GM21717 (cell line): ENCODE measurements at regions not wholly inside any gene's neighbourhood (a gene's known extent, or its start where the extent isn't known, plus 50 kb on each side); places are given as distances from the start of the nearest gene placed in this dataset.
"Not testable (repeated sequence)": the region's sequence is repeated elsewhere in the genome, so short reads cannot be mapped to it uniquely, and the experiment has no call there.

Experiments used
- ATAC-seq: cut with Tn5 transposase; IDR thresholded peaks from one replicate; pipeline ENCODE4 v1.9.1; 2021; ENCODE audit warnings: mild to moderate bottlenecking, moderate library complexity; ENCODE audit not compliant: unreplicated experiment

DNA sequence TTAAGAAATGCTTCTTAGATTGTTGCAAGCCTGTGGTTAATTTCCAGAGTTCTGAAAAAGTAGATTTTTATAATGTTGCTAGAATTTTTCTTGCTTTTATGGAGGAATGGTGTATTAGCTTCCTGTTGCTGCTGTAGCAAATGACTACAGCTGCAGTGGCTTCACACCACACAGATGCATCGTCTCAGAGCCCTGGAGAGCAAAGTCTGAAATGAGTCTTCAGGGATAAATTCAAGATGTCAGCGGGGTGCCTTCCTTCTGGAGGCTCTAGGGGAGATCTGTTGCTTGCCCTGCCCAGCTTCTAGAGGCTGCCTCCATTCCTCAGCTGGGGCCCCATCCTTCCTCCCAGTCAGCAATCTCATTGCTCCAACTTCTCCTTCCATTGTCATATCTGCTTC is 187.8 kb downstream of the ZNF516 start:
- ATAC-seq = no peak

DNA sequence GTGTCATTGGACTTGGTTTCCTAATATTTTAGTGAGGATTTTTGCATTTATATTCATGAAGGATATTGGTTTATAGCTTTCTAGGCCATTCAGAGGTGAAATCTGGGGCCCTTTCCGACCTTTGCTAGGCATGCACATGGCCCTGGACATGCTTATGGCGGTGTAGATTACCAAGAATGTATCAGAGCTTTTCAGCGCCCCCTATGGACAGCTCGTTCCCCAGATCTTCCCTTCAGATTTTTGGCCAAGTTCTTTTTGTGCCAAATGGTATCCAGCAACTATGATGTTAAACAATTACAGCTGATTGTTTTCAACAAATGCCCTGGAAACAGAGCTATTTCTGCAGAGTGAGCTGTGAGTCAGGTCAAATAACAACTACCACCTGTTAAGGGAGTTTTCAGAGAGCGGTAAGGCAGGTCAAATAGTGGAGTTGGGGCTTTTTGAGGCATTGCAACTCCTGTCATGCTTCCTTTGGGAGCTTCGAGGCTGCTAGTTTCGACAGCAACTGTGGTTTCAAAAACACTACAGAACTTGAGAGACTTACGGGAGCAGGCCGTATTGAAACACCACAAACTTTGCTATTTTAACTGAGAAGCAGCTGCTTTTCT is 188.3 kb downstream of the ZNF516 start:
- no peak for ATAC-seq

DNA sequence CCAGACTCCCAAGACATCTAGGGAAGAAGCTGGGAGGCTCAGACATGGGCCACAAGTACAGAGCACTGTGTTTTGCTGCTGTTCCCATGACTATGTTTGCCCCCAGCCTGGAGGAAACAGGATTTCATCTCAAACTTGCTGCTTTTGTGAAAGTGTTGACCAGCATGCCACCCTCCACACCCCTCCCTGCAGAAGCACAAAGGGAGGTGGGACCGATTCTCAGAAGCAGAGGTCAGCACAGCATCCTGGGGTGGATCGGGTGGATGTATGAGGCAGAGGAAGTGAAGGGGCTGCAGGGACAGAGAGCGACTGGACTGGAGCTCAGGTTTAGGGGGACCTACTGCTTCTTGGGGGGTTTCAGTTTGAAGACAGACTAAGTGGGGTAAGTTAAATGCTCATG is 209.2 kb downstream of the ZNF516 start:
- no peak for ATAC-seq

DNA sequence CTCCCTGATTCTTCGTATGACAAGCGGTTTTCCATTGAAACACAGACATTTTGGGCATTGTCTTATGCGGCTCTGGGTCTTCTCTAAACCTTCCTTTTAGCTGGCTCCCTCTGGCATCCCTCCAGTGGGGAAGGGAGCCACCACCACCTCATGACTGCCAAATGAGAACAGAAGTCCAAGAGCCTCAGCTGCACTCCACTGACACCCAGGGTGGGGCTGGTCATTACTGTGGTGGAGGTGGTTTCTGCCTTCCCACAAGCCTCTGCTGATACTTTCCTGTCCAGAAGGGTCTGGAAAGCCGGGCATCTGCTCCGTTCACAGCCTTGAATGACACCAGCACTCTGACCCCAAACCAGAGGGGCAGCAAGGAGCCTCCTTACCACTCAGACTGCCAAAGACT is 213.5 kb downstream of the ZNF516 start:
- no peak for ATAC-seq

DNA sequence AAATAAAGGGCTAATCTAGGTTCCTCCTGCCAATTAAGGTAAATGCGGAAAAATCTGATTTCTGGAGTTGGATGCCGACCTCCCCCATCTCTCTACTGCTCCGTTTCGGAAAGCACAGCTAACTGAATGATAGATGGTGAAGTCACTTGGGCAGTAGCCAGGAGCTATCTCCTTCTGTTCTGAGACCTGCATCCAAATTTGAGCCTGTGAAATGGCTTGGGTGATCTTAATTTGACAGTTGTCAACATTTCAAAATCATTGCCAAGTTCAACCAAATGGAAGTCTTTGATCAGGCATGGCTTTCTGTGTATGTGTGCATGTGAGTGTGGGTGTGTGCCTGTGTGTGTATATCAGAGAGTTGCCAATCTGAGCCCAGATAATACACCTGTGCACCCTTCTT is 217.2 kb downstream of the ZNF516 start:
- ATAC-seq = no peak

DNA sequence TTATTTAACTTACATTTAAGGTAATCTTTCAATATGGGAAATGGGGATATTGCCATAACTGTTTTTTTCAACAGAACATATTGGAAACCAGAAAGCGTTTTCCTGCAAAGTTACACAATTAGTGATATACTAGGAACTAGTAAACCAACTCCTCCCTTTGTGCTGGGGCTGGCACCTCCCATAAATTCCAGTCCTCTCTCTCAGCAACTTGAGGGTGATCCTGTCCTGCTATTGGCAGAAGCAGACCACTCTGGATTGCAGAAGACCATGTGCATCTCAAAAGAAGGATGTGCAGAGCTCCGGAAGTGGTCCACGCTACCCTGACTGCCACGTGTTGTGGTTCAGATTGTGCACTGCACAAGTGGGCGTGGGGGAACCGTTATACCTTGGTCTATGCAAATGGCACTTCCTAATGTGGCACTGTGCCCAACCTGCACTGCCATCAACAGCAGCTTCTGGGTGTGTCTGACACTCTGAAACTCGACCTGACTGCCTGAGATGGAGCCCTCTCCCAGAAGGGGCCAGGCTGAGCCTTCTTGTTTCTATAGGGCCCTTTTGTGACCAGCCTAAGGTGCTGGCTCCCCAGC is 219.2 kb downstream of the ZNF516 start:
- ATAC-seq = no peak

DNA sequence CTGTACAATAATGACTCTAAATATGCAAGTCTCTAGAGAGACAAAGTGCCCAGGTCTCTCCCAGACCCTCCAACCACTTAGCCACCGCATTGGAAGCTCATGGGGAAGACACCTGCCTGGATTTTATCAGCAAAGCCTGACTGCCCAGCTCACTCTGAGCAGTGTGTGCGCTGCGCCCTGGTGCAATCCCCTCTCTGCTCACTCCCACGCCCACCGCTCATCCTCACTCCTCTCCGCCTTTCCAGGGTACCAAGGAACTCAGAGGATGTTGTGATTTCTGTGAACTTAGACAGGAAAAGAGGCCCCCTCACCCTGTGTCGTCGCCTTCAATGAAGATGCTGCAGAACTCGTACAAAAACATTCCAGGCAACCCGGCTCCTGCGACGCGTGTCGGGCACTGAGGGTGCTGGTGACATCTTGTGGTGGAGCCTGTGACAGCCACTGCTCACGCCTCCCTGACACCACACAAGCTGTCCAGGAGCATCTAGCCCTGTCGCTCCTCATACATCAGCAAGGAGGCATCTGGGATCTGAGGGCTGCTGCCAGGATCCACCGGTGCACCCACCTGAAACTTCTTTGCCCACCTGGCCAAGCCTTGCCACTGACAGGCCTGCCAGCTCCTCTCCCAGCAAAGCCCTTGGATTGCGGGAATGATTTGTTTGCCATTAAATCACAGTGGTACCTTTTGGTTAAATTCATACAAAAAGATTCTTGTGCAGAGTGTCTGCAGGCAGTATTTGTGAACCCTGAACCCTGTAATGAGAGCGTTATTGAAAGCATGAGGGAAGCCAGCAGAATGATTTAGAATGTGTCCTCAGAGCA is 220.4 kb downstream of the ZNF516 start:
- ATAC-seq = no peak

DNA sequence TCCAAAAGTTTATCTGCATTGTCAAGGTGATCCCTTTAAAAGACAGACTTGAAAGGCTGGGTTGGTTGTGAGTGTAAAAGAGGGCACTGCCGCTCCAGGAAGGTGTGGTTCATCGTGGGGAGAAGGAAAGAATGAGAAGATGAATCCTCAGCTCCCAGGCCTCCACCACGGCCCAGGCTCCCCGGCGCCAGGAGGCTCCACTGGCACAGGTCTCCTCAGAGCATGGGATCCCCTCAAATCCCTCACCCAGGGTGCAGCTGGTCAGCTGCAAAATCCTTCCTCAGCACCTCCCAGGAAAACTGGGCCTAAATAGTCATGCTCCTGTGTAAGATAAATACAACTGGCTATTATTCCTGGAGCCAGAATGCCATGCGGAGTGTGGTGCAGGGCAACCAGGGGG is 221.1 kb downstream of the ZNF516 start:
- ATAC-seq = no peak

DNA sequence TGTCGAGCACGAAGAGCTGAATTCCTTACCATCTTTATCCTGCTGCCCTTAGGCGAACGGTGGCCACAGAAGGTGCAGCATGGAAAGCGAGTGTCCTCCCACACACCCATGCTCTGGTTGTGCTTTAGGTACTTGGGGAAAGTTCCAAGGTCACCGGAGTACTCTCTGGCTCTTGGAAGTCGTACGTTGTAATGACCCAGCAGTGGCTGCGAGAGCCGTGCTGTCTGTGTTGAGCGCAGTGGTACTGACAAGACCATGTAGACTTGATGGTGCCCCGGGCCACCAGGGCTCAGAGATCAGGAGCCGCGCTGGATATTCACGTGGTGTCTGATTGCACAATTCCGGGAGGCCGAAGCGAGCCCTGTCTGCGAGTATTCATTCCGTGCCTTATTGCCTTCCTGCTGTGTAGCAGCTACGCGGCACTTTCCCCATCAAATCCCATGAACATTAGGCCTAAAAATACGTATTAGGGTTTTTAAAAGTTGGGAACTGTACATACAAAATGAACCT is 222.0 kb downstream of the ZNF516 start:
- ATAC-seq = no peak

DNA sequence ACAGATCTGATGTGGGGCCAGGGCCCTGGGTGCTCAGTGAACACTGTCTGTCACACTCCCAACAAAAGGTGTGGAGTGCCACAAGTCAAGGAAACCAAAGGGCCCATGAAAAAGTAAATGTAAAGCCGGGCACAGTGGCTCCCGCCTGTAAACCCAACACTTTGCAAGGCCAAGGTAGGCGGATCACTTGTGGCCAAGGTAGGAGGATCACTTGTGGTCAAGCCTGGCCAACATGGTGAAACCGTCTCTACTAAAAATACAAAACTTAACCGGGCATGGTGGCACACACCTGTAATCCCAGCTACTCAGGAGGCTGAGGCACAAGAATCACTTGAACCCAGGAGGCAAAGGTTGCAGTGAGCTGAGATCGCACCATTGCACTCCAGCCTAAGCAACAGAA is 227.6 kb downstream of the ZNF516 start:
- ATAC-seq = not testable (repeated sequence)

DNA sequence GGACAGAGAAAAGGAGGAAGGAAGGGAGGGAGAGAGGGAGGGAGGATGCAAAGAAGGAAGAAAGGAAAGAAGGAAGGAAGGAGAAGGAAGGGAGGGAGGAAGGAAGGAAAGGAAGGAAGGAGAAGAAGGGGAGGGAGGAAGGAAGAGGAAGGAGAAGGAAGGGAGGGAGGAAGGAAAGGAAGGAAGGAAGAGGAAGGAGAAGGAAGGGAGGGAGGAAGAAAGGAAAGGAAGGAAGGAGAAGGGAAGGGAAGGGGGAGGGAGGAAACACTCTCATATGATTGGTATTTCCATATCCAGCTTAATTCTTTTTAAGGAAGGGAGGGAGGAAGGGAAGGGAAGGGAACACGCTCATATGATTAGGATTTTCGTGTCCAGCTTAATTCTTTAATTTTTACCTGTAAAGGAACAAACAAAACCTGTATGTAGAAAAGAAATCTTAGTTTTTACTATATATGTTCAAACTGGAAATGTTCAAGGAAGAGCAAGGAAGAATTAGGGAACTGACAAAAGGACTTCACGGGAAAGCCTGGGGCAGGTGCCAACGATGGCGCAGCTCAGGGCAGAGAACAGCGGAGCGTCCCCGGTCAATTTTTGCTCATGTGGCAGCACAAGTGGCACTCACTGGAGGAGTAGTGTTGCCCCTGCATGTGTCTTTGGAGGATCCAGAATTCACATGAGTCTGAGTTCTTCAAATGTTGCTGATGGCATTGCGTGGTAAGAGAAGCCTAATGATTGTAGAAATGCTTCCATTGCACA is 228.6 kb downstream of the ZNF516 start:
- ATAC-seq = no peak

DNA sequence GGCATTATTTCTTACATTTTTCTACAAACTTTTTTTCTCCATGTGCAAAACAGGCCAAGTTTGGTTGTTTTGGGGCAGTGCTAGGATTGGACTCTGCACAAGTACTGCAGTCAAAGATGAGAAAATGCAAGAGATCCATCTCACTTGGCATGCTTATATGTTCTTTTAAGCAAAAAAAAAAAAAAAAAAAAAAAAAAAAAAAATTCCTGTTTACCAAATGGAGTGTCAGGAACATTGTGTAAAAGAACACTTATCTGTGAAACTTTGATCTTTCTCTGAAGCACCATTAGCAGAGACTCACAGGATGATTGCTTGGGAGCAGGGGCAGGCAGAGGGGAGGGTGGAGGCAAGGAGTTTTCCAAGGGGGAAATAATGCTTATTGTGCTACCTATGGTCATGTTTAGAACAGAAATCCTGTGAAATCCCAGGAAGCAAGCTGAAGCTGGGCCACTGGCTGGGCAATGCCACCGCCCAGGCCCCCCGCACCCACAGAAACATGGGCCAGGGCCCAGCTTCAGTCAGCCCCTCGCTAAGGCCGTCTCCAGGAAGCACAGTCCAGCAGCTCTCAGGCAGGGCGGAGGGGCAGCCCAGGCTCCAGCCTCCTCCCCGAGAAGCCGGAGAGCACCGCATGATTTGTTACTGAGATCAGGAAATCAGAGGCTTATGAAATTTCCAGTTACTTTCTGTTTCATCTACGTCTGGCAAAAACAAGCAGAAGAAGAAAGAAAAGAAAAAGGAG is 229.4 kb downstream of the ZNF516 start:
- ATAC-seq = no peak

DNA sequence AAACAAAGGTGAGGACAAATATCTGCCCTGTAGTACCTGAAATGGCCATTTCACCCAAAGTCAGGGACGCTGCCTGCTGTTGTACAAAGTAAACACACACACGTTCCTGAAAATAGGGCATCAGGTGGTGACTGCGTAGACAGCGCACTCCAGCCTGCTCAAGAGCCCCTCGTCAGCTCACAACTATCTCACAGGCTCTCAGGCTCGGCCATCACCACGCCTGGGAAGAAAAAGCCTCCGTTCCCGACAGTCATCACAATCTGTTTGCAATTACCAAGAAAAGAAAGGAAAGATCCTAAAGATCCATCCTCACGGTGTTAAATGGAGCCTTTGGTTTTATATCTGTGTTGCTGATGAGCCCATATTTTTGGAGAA is 230.2 kb downstream of the ZNF516 start:
- no peak for ATAC-seq

DNA sequence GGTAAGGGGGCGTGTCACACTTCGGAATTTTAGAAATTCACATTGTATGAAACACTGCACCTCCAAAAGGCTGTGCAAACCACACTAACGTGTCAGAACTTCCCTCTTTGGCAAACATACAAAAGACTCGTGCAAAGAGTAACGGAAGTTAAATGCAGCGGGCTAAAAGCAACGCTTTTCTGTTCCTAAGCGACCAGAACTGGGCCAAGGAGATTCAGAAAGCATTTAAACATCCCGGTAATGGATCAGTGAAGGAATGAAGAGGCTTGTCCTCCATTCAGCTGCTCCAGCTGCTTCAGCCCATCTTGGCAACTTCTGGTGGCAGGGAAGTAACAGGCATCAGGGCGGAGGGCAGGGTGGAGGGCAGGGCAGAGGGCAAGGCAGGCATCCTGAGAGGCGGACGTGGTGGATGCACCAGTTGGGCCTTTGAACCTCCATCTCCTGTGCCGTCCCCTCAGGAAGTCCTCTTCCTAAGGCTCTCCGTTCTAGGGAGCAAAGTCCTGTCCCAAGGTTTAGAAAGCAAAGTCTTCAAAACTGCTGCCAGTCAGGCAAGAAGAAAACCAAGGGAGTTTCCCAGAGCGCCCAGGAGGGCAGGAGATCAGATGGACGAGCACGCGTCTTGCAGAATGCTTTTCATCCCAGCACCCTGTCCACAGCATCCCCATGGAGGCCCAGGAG is 230.7 kb downstream of the ZNF516 start:
- ATAC-seq = no peak

DNA sequence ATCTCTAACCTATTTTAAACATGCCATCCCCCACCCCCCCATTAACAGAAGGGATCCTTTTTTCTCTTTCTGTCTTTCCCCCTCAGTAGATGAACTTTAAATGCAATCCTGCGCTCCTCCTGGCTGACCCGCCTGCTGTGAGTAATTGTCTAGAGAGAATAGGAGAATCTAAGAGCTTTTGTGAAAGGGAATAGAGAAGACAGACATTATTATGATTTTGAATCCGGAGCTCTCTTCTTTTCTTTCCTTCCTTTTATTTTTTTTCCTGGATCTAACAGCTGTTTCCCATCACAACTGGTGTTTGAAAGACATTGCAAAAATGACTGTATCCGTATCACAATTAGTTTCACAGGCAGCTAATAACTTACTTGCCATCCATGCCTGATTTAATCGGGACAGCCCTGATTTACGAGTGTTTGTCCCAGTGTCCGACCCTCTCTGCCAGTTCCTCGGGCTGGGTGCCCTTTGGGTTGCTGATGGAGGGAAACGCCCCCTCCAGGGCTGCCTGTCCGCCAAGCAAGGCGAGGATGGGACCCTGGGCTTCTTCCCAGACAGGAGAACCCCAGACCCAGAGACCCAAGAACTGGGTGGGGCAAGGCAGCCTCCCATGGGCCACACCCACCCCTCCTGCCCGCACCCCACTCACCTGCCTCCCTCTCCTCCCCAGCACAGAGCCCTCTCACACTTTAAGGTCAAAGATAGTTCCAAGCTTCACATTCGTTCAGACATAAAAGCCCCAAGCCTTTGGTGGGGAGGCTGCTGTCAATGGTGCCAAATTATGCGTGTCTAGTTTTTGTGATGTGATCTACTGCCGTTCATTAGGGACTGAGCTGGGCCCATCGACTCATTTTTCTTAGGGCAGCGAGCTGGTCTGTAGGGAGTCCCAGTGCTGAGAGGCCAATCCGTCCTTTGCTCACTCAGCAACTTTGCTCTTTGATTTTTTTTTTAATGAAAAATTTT is 231.7 kb downstream of the ZNF516 start:
- no peak for ATAC-seq

DNA sequence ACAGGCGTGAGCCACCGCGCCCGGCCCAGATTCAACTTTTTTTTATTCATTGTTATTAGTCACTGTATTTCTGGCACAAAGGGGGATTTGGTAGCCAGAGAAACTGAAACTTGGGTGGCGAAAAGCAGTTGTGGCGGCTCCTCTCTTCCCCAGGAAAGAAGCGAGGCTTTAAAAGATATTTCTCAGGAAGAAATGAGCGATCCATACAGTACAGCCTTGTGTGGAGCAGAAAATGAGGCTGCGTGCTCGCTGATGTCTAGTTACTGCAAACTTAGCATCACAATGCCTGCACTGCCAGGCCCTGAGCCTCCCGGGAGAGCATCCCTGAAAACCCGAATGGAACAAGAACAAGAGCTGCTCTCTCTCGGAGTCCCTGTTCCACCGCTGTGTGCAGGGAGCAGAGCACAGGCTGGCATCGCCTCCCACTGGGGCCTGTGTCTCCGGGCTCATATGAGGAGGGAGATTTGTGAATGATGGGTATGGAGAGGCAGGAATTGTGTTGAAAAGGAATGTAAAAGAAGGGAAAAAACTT is 234.0 kb downstream of the ZNF516 start:
- no peak for ATAC-seq

DNA sequence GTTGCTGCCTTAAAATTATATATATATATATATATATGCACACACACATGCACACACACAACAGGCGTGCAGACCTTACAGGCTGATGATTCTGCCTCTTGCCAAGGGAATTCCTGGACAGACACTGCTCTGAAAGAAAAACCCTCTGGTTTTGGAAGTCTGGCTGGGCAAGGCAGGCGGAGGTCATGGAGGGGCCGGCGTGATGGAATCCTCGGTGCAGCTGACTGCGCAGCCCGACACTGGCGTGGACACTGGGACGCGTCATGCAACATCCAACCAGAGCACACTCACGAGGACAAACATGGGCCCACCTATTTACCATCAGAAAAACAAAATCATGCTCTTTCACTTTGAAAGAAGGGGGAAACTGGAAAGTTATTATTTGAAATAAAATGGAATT is 235.3 kb downstream of the ZNF516 start:
- ATAC-seq = no peak

DNA sequence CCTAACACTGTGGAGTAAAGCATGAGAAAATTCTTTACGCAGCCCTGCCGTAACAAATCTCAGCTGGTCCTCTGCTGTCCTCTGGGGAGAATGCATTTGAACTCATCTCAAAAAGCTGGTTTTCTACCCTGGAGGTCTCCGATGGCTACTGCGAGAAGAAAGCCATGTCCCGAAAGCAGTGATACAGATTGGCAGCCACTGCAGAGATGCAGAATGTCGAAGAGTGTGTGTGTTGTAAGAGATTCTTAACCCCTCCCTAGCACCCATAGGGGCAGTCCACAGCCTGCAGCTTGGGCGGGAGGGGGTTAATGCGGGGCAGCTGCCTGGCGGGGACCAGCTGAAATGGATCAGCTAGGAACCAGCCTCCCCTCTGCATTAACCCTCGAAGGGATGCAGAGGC is 235.9 kb downstream of the ZNF516 start:
- ATAC-seq = no peak

DNA sequence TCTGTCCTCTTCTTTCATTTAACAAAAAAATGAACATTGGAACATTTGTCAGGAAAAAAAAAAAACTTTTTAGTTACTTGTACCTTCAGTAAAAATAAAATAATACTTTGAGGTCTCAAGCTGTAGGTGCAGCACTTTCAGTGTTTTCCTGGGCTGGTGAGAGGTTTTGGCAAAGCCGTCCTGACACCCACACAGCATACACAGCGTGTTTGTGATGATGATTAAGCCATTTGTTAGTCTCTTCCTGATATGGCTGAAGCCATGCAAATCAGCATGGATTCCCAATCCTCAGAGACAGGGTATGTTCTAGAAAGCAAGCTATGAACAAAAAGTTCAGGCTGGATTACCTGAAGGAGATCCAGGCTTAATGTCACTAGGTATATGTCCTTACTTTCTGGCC is 236.8 kb downstream of the ZNF516 start:
- no peak for ATAC-seq
